Islet of Langerhans (tissue), 1 donor: ENCODE measurements at regions not wholly inside any gene's neighbourhood (a gene's known extent, or its start where the extent isn't known, plus 50 kb on each side); places are given as distances from the start of the nearest gene placed in this dataset.
"Not testable (repeated sequence)": the region's sequence is repeated elsewhere in the genome, so short reads cannot be mapped to it uniquely, and the experiment has no call there.

Source experiments
- FAIRE-seq: peaks from one replicate; lab custom pipeline; 2011; peaks lifted over from hg19 to GRCh38; lab: Jason Lieb, UNC

- no peak for FAIRE-seq
These were observed 256.6 kb downstream of the ZWINT start for GRCh38 chr10:56104487-56104886.

DNA sequence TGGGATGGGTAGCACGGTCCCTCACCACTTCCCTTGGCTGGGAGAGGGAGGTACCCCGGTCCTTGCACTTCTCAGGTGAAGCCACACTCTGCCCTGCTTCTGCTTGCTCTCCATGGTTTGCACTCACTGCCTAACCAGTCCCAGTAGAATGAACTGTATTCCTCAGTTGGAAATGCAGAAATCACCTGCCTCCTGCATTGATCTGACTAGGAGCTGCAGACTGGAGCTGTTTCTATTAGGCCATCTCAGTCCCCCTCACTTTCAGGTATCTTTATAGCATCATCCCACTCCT lies 264.9 kb downstream of the ZWINT start:
- FAIRE-seq: no peak

GRCh38 chr10:56095506-56096225 lies 265.4 kb downstream of the ZWINT start:
- FAIRE-seq: no peak

DNA sequence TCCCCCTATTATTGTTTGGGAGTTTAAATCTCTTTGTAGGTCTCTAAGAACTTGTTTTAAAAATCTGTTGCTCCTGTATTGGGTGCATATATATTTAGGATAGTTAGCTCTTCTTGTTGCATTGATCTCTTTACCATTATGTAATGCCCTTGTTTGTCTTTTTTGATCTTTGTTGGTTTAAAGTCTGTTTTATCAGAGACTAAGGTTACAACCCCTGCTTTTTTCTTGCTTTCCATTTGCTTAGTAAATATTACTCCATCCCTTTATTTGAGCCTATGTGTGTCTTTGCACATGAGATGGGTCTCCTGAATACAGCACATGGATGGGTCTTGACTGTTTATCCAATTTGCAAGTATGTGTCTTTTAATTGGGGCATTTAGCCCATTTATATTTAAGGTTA lies 267.4 kb downstream of the ZWINT start:
- not testable (repeated sequence) for FAIRE-seq

GRCh38 chr10:56091872-56092271 lies 269.2 kb downstream of the ZWINT start:
- no peak for FAIRE-seq

- FAIRE-seq: no peak
These were observed 270.0 kb downstream of the ZWINT start for GRCh38 chr10:56090914-56091540.

GRCh38 chr10:56085406-56086122 lies 275.5 kb downstream of the ZWINT start:
- no peak for FAIRE-seq

DNA sequence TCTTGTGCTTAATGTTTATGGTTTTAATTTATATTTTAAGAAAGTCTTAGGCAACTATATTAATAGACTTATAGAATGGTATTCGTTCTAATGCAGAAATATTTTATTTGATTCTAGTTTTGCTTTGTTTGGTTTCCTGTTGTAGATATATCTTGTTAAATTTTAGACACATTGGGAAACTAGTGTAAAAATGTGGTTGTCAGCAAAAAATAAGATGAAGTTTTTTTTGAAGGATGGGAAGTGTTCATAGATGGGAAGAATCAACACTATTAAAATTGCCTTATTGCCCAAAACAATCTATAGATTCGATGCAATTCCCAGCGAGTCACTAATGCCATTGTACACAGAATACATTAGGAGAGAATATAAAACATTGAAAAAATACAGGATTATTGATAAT lies 278.9 kb downstream of the ZWINT start:
- no peak for FAIRE-seq

DNA sequence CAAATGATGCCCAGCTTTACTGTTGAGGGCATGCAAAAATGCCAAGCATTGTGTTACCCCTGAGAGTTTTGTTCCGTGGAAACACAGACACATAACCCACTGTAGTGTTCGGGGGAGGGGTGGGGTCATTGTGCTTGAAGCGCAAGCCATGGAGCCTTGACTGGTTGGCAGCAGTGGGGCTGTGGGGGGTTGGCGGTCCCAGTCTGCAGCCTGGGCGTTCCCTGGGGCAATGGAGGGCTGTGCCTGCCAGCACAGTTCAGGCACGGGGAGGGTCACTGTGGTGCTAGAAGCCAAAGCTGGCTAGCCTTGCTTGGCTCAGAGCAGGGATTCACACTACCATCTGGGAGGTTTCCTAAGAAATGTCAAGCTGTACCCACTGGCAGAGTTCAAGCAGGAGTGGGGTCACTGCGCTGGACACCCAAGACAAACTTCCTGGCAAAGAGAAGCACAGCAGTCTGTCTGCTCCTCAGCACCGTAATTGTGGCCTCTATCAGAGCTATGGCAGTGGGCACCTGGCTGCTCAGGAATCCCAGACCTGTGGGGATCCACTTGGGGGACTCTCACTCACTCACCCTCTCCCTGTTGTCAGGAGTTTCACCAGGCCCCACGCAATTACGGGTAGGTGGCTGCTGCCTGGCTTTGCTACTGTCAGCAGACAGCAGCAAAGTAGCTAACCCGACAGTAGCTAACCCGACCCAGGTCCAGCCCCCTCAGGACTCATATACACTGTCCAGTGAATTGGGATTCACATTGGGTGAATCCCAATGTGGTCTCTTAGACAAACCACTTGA lies 292.4 kb downstream of the ZWINT start:
- no peak for FAIRE-seq

DNA sequence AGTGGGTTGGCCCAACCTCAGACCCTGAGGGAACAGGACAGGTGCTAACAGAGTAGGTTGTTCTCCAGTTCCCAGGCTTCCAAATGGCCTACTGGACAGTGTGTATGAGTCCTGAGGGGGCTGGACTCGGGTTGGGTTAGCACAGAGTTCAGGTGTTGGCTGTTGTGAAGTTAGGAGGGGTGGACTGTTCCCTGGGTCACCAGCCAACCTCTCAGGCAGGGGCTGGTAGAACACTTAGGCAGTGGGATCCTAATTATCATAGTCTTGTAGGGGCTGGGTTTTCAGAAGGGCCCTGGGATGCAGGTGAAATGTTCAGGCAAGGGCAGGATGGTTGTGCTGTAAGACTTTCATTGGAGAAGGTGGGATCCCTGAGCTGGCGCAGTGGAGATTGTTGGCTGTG lies 293.0 kb downstream of the ZWINT start:
- no peak for FAIRE-seq

DNA sequence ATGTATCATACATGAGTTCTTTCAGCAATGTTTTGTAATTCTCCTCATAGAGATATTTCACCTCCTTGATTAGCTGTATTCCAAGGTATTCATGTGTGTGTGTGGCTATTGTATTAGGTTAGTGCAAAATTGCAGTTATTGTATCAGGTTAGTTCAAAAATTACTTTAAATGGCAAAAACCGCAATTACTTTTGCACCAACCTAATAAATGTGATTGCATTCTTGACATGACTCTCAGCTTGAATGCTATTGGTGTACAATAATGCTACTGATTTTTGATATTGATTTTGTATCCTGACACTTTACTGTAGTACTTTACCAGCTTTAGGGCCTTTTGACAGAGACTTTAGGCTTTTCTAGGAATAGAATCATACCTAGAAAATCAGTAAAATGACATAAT lies 297.4 kb downstream of the ZWINT start:
- no peak for FAIRE-seq

DNA sequence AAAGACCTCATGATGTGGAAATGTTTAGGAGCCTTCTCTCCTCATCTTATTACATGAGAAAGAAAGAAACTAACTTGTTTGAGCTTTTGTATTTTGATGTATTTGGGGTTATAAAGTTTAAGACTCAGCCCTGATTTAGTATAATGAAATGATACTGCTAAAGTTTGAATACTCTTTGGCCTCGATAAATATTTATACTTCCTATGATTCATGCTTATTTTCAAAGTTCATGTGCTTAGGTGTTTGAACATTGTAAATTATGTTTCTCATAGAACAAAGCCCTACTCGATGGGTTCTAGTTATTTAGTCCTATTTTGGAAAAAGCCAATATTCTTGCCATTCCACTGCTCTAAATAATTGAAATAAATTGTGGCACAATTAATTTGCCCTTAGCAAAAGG lies 303.2 kb downstream of the ZWINT start:
- FAIRE-seq: no peak

GRCh38 chr10:56035489-56035888 lies 325.6 kb downstream of the ZWINT start:
- FAIRE-seq: no peak

GRCh38 chr10:56028298-56029132 lies 332.5 kb downstream of the ZWINT start:
- FAIRE-seq: no peak

GRCh38 chr10:56012101-56012500 lies 349.0 kb downstream of the ZWINT start:
- FAIRE-seq: no peak

- no peak for FAIRE-seq
These were observed 357.5 kb downstream of the ZWINT start for GRCh38 chr10:56003555-56003954.

- FAIRE-seq: no peak
These were observed 371.9 kb downstream of the ZWINT start for GRCh38 chr10:55989188-55989587.

- FAIRE-seq: no peak
These were observed 381.9 kb downstream of the ZWINT start for GRCh38 chr10:55979203-55979602.

DNA sequence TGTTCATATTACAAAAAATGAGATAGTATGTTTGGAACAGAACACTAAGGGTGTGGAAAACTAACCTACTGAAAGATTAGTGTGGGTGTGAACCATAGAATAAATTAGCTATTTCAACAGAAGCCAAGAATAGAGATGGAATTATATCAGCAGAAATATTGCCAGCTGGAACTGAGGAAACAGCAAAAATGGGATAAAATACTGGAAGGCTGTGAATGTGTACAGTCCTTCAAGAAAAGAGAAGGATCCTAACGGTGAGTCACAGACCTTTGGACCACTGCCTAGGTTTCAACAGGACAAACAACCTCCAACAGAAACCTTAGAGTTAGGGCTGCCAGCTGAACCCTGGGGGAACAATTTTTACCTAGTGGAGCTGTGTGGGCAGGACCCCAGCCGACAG lies 395.0 kb downstream of the ZWINT start:
- FAIRE-seq: no peak

GRCh38 chr10:55943403-55943802 lies 417.7 kb downstream of the ZWINT start:
- FAIRE-seq: no peak

GRCh38 chr10:55929291-55929690 lies 431.8 kb downstream of the ZWINT start:
- no peak for FAIRE-seq
